CD4-positive, alpha-beta T cell (primary cell): ENCODE measurements at regions not wholly inside any gene's neighbourhood (a gene's known extent, or its start where the extent isn't known, plus 50 kb on each side); places are given as distances from the start of the nearest gene placed in this dataset.

Source experiments
- ATAC-seq: fragments of 200-7000 bp; cut with Tn5 transposase; one replicate; pipeline ENCODE4 v1.10.0; 2022; ENCODE audit warnings: mild to moderate bottlenecking; ENCODE audit not compliant: poor library complexity
- CTCF ChIA-PET: fragments of 350-600 bp; sonication (Branson Sonifier 250); formaldehyde crosslinking; loops from one replicate; lab custom pipeline; 2021; ENCODE audit warnings: antibody characterized with exemption, inconsistent platforms; lab: Charles Lee
- POLR2A ChIA-PET: fragments of 350-600 bp; sonication (Branson Sonifier 250); formaldehyde crosslinking; loops from one replicate; lab custom pipeline; 2021; ENCODE audit warnings: antibody characterized with exemption, inconsistent platforms; lab: Charles Lee
- DNase-seq, 14 experiments: peaks; one replicate each; pipeline ENCODE4 v3.0.0-alpha.2; 2013 to 2020; ENCODE audit warnings: mixed read lengths in 2 of 14
- H3K27ac ChIP-seq, 2 donors: one replicate each; pipeline versions ENCODE4 v1.5.1 to v1.7.0; 2013; ENCODE audit warnings: low read length in 2 of 2, low read depth in 1 of 2, mild to moderate bottlenecking in 1 of 2
- H3K27me3 ChIP-seq, 2 experiments: 1 replicate in 1 of 2; 2 replicates in 1 of 2; pipeline versions ENCODE4 v1.6.1 to v1.7.0; 2013; ENCODE audit warnings: low read length in 2 of 2, control low read depth in 1 of 2, mild to moderate bottlenecking in 1 of 2, moderate library complexity in 1 of 2; ENCODE audit not compliant: insufficient read depth in 2 of 2, control insufficient read depth in 1 of 2
- H3K36me3 ChIP-seq: one replicate; pipeline ENCODE4 v1.6.1; 2013; ENCODE audit warnings: low read length, control low read depth; ENCODE audit not compliant: insufficient read depth
- H3K4me1 ChIP-seq: one replicate; pipeline ENCODE4 v1.6.1; 2013; ENCODE audit warnings: low read length, control low read depth; ENCODE audit not compliant: insufficient read depth
- H3K4me3 ChIP-seq: one replicate; pipeline ENCODE4 v1.5.1; 2013; ENCODE audit warnings: mild to moderate bottlenecking, low read length, moderate library complexity
- H3K9me3 ChIP-seq, 2 experiments: 1 replicate in 1 of 2; 2 replicates in 1 of 2; pipeline versions ENCODE4 v1.6.1 to v1.7.0; 2013; ENCODE audit warnings: low read length in 2 of 2, mild to moderate bottlenecking in 2 of 2, control low read depth in 1 of 2, moderate library complexity in 1 of 2; ENCODE audit not compliant: control insufficient read depth in 1 of 2, insufficient read depth in 1 of 2
- H3K27ac Mint-ChIP-seq: one replicate; pipeline ENCODE4 v1.8.0; 2020; ENCODE audit warnings: mixed read lengths
- H3K27me3 Mint-ChIP-seq: one replicate; pipeline ENCODE4 v1.8.0; 2021; ENCODE audit warnings: mixed read lengths
- H3K36me3 Mint-ChIP-seq: one replicate; pipeline ENCODE4 v1.8.0; 2021; ENCODE audit warnings: low read depth, mixed read lengths
- H3K4me1 Mint-ChIP-seq: one replicate; pipeline ENCODE4 v1.8.0; 2021; ENCODE audit warnings: low read depth, mixed read lengths
- H3K4me3 Mint-ChIP-seq: one replicate; pipeline ENCODE4 v1.8.0; 2020; ENCODE audit warnings: mild to moderate bottlenecking, mixed read lengths
- H3K9me3 Mint-ChIP-seq: one replicate; pipeline ENCODE4 v1.8.0; 2020; ENCODE audit warnings: mixed read lengths
- intact Hi-C, 2 experiments: fragments of 100-400 bp; cut with DNase I in 1 of 2; cut with micrococcal nuclease in 1 of 2; formaldehyde crosslinking; loops; one replicate each; pipeline versions ENCODE4 v1.15.1 to v1.9.0; 2023 to 2025; cut with DNase I, micrococcal nuclease
- TF ChIP-seq, protein P1 (sequence below): fragments of 200-600 bp; IDR thresholded peaks from one replicate; pipeline ENCODE4 v1.8.0; 2022; ENCODE audit warnings: antibody characterized with exemption, mild to moderate bottlenecking

DNA sequence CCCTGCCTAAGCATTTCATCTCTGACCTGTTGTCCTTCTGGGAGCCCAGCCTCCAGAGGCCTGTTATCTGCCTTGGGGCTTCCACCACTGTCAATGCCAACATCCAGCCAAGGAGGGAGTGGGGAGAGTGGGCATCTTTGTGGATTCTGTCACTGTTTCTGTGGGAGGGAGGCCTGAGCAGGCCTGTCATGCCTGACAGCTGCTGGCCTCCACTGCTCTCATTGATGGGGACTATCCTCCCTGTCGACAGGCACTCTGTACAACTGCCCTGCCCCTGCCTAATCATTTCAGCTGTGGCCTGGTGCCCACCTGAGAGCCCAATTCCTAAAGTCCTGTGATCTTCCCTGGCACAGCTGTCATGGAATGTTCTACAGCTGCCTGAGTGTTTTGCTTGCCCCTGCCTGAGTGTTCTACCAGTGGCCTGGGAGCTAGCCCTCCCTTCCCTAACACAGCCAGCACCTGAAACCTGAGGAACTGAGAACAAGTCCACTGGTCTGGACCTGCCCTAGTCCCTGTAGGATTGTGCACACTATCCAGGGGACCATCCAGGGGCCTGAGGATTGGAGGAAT is 145.3 kb downstream of the FAM83B start:
- Mint-ChIP-seq H3K36me3 (no peaks in the 10 kb centered on the region), H3K4me3 (no peak overlapping the region), H3K27me3 (no peaks in the 10 kb centered on the region), H3K27ac (no peak overlapping the region), H3K9me3 (peaks cover 19% of the 10 kb centered on the region), H3K4me1 (no peaks in the 10 kb centered on the region)
- H3K4me3 ChIP-seq: no peak overlapping the region
- TF ChIP-seq, protein P1, sequence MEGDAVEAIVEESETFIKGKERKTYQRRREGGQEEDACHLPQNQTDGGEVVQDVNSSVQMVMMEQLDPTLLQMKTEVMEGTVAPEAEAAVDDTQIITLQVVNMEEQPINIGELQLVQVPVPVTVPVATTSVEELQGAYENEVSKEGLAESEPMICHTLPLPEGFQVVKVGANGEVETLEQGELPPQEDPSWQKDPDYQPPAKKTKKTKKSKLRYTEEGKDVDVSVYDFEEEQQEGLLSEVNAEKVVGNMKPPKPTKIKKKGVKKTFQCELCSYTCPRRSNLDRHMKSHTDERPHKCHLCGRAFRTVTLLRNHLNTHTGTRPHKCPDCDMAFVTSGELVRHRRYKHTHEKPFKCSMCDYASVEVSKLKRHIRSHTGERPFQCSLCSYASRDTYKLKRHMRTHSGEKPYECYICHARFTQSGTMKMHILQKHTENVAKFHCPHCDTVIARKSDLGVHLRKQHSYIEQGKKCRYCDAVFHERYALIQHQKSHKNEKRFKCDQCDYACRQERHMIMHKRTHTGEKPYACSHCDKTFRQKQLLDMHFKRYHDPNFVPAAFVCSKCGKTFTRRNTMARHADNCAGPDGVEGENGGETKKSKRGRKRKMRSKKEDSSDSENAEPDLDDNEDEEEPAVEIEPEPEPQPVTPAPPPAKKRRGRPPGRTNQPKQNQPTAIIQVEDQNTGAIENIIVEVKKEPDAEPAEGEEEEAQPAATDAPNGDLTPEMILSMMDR: no peak
- H3K27ac ChIP-seq: no peak overlapping the region
- no peaks in the 10 kb centered on the region for H3K4me1 ChIP-seq
- peaks cover 4 to 7% of the 10 kb centered on the region in 2 experiments for H3K9me3 ChIP-seq
- no peaks in the 10 kb centered on the region for H3K36me3 ChIP-seq
- CTCF ChIA-PET: no interaction called here
- POLR2A ChIA-PET: no interaction called here
- intact Hi-C loops: no loop called here
- DNase-seq: no peak
- no peaks in the 10 kb centered on the region for H3K27me3 ChIP-seq
- ATAC-seq: no peak

DNA sequence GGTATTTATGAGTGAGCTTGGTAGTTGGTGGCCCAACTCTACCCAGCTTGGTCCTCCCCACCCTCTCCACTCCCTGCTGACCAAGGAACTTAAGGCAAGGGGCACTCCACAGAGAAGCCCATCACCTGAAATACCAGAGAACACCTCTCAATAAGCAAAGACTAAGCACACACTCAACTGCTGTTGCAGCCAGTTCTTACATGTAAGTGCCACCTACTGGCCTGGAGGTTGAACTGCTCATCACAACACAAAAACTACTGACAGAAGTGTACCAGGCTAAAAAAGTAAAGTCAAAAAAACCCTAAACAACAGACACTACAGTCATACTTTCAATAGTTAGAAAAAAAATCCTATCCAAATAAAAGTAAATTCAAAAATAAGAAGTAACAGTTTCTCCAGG is 146.2 kb downstream of the FAM83B start:
- CTCF ChIA-PET: no interaction called here
- Mint-ChIP-seq H3K9me3 (peaks cover 14% of the 10 kb centered on the region), H3K4me3 (no peak overlapping the region), H3K36me3 (no peaks in the 10 kb centered on the region), H3K27me3 (no peaks in the 10 kb centered on the region), H3K27ac (no peak overlapping the region), H3K4me1 (no peaks in the 10 kb centered on the region)
- Histone ChIP-seq H3K36me3 (no peaks in the 10 kb centered on the region), H3K9me3 (peaks cover 4 to 7% of the 10 kb centered on the region in 2 experiments), H3K27me3 (no peaks in the 10 kb centered on the region), H3K27ac (no peak overlapping the region), H3K4me1 (no peaks in the 10 kb centered on the region), H3K4me3 (no peak overlapping the region)
- DNase-seq (no peak), ATAC-seq (no peak)
- TF ChIP-seq, protein P1: no peak
- intact Hi-C loops: no loop called here
- POLR2A ChIA-PET: no interaction called here

DNA sequence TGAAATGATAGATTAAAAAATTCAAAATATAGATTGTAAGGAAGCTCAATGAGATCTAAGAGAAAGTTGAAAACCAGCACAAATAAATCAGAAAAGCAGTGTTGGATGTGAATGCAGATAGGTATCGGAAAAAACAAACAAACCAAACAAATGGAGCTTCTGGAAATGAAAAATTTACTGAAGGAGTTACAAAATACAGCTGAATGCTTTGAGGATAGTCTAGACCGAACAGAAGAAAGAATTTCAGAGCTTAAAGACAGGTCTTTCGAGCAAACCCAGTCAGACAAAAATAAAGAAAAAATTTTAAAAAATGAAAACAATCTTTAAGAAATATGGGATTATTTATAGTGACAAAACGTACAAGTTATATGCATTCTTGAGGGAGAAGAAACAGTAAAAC is 146.7 kb downstream of the FAM83B start:
- CTCF ChIA-PET: no interaction called here
- intact Hi-C loops: no loop called here
- POLR2A ChIA-PET: no interaction called here
- no peaks in the 10 kb centered on the region for H3K36me3 ChIP-seq
- no peak for DNase-seq
- no peaks in the 10 kb centered on the region for H3K4me1 ChIP-seq
- H3K4me3 ChIP-seq: no peak overlapping the region
- TF ChIP-seq, protein P1: no peak
- Mint-ChIP-seq H3K27me3 (no peaks in the 10 kb centered on the region), H3K27ac (no peak overlapping the region), H3K4me1 (no peaks in the 10 kb centered on the region), H3K9me3 (peaks cover 11% of the 10 kb centered on the region), H3K4me3 (no peak overlapping the region), H3K36me3 (no peaks in the 10 kb centered on the region)
- ATAC-seq: no peak
- no peaks in the 10 kb centered on the region for H3K27me3 ChIP-seq
- peaks cover 4 to 7% of the 10 kb centered on the region in 2 experiments for H3K9me3 ChIP-seq
- H3K27ac ChIP-seq: no peak overlapping the region
